HEK293T (cell line): ENCODE measurements at regions not wholly inside any gene's neighbourhood (a gene's known extent, or its start where the extent isn't known, plus 50 kb on each side); places are given as distances from the start of the nearest gene placed in this dataset.
A peak's percentile ranks its signal among the peaks of the same experiment; 100 is the strongest.

Experiments
- CTCF ChIA-PET: fragments of 350-600 bp; formaldehyde crosslinking; extraction: SDS; loops from one replicate; lab custom pipeline; 2021; ENCODE audit warnings: antibody characterized with exemption, inconsistent platforms; lab: Yijun Ruan, JAX
- POLR2A ChIA-PET: fragments of 350-600 bp; formaldehyde crosslinking; extraction: SDS; loops from one replicate; lab custom pipeline; 2020; ENCODE audit warnings: antibody characterized with exemption, inconsistent platforms; lab: Yijun Ruan, JAX
- DNase-seq: peaks from one replicate; pipeline ENCODE4 v3.0.0; 2012; ENCODE audit warnings: mixed read lengths; ENCODE audit errors: extremely low spot score
- ARNT ChIP-seq: fragments of 450-650 bp; IDR thresholded peaks from 2 replicates; pipeline ENCODE4 v1.6.1; 2017; ENCODE audit warnings: mild to moderate bottlenecking
- BHLHE40 ChIP-seq: fragments of 450-650 bp; IDR thresholded peaks from 2 replicates; pipeline ENCODE4 v1.6.1; 2016; ENCODE audit warnings: mild to moderate bottlenecking, moderate library complexity, borderline replicate concordance
- CTBP1 ChIP-seq: fragments of 450-650 bp; IDR thresholded peaks from 2 replicates; pipeline ENCODE4 v1.6.1; 2016; ENCODE audit warnings: borderline replicate concordance
- ELF4 ChIP-seq: fragments of 450-650 bp; IDR thresholded peaks from 2 replicates; pipeline ENCODE4 v1.6.1; 2017; ENCODE audit warnings: antibody characterized with exemption
- FOXA1 ChIP-seq: fragments of 450-650 bp; IDR thresholded peaks from 2 replicates; pipeline ENCODE4 v1.6.1; 2016; ENCODE audit warnings: mild to moderate bottlenecking
- FOXK2 ChIP-seq: fragments of 450-650 bp; IDR thresholded peaks from 2 replicates; pipeline ENCODE4 v1.6.1; 2016; ENCODE audit warnings: mild to moderate bottlenecking
- FOXM1 ChIP-seq: fragments of 450-650 bp; IDR thresholded peaks from 2 replicates; pipeline ENCODE4 v1.6.1; 2017; ENCODE audit warnings: mild to moderate bottlenecking, borderline replicate concordance
- HDGF ChIP-seq: fragments of 450-650 bp; IDR thresholded peaks from 2 replicates; pipeline ENCODE4 v1.6.1; 2017; ENCODE audit warnings: antibody characterized with exemption, borderline replicate concordance
- L3MBTL2 ChIP-seq: fragments of 450-650 bp; conservative IDR thresholded peaks from 2 replicates; pipeline ENCODE4 v1.6.1; 2016; ENCODE audit warnings: mild to moderate bottlenecking
- LEF1 ChIP-seq: fragments of 450-650 bp; IDR thresholded peaks from 2 replicates; pipeline ENCODE4 v1.6.1; 2017; ENCODE audit warnings: mild to moderate bottlenecking, borderline replicate concordance
- NFRKB ChIP-seq: fragments of 450-650 bp; IDR thresholded peaks from 2 replicates; pipeline ENCODE4 v1.6.1; 2016; ENCODE audit warnings: mild to moderate bottlenecking, moderate library complexity
- SP1 ChIP-seq: fragments of 450-650 bp; IDR thresholded peaks from 2 replicates; pipeline ENCODE4 v1.6.1; 2017
- SUZ12 ChIP-seq: fragments of 450-650 bp; IDR thresholded peaks from 2 replicates; pipeline ENCODE4 v1.6.1; 2016; ENCODE audit warnings: mild to moderate bottlenecking
- TARDBP ChIP-seq: fragments of 450-650 bp; IDR thresholded peaks from 2 replicates; pipeline ENCODE4 v1.6.1; 2016
- ZNF384 ChIP-seq: fragments of 450-650 bp; IDR thresholded peaks from 2 replicates; pipeline ENCODE4 v1.6.1; 2016
- TF ChIP-seq, protein P1 (sequence below): fragments of 450-650 bp; IDR thresholded peaks from 2 replicates; pipeline ENCODE4 v1.6.1; 2016

DNA sequence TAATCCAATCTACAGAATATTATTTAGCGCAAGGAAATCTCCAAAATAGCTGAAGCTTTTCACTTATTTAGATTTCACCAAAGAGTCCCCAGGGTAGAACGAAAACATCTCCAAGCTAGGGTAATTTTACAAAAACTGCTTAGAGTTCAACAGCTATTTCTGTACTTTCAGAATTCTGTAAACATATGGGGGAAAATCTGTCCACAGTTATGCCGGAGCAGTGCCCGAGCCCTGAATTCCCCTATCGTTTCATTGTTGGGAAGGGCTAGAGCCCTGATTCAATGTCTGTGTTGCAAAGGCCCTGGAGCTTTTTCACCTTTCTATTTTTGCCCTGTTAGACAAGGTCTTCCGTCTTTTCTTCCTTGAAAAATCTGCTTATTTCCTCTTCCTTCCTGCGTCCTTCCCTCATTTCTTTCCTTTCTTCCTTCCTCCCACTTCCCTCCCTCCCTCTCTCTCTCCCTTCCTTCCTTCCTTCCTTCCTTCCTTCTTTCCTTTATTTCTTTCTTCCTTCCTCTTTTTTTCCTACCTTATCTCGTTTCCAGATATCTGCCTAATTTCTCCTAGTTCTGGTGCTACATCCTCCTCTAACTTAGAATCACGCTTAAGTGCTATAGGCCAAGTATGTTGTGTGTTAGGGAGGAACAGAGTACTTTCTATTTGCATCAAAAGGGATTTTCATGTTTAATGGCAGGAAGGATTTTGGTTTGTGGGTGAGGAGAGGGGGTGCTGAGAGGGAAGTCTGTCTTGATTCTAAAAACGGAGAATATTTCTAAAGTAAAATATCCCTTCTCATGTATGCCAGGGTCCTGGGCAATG, 122.5 kb upstream of the BMP2 start:
- DNase-seq: no peak
- CTCF ChIA-PET: no interaction called here
- TF ChIP-seq FOXK2: no peak
- TF ChIP-seq LEF1: no peak
- TF ChIP-seq FOXM1: no peak
- TF ChIP-seq, protein P1, sequence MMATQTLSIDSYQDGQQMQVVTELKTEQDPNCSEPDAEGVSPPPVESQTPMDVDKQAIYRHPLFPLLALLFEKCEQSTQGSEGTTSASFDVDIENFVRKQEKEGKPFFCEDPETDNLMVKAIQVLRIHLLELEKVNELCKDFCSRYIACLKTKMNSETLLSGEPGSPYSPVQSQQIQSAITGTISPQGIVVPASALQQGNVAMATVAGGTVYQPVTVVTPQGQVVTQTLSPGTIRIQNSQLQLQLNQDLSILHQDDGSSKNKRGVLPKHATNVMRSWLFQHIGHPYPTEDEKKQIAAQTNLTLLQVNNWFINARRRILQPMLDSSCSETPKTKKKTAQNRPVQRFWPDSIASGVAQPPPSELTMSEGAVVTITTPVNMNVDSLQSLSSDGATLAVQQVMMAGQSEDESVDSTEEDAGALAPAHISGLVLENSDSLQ: no peak
- no peak for TF ChIP-seq SUZ12
- TF ChIP-seq TARDBP: no peak
- TF ChIP-seq NFRKB: no peak
- TF ChIP-seq CTBP1: no peak
- TF ChIP-seq SP1: no peak
- no peak for TF ChIP-seq ARNT
- TF ChIP-seq ZNF384: no peak
- no peak for TF ChIP-seq FOXA1
- TF ChIP-seq BHLHE40: no peak
- TF ChIP-seq HDGF: no peak
- no peak for TF ChIP-seq ELF4
- no peak for TF ChIP-seq L3MBTL2
- POLR2A ChIA-PET: no interaction called here

DNA sequence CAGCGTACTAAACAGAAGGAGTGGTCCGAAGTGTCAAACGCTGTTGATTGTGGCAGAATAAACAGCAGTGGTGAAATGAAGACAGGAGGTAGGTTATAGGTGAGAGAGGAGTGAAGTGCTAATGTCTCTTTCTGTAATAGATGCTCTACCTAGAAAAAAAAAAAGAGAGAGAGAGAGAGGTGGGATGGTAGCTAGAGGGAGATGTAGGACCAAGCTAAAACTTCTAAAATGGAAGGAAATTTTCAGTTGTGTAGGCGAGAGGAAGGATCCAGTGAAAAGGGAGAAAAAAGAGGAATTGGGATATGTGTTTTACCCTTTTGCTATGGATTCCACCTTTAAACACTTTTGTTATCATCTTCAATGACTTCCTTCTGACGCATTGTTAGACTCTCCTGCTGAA, 126.5 kb upstream of the BMP2 start:
- ChIA-PET CTCF (no interaction called here), POLR2A (no interaction called here)
- TF ChIP-seq ELF4 (no peak), LEF1 (no peak), CTBP1 (no peak), HDGF (no peak), SP1 (no peak), ARNT (no peak), NFRKB (no peak), FOXA1 (no peak)
- DNase-seq: no peak

DNA sequence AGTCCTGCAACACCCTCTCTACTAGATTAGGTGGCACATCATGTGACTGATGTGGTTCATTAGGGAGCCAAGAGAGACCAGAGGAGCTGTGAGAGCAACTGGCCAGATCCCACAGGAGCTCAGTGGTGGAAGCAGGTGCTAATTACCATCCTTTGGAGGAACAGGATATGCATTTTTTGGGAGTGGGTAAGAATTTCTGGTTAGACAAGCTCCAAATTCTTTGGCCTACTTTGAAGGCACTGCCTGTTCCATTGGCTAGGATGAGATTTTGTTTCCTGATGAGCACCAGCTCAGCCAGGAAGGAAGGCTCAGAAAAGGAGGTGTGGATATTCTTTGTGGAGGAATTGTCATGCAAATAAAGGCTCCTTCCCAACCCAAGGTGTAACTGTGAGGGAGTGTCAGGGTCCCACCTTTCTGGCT, 130.3 kb upstream of the BMP2 start:
- no peak for DNase-seq
- POLR2A ChIA-PET: no interaction called here
- TF ChIP-seq FOXM1 (no peak), CTBP1 (no peak), L3MBTL2 (no peak), ZNF384 (no peak), SUZ12 (no peak), NFRKB (no peak), BHLHE40 (no peak), SP1 (no peak), ARNT (no peak), HDGF (no peak), LEF1 (no peak), FOXA1 (no peak), ELF4 (no peak)
- TF ChIP-seq, protein P1: no peak
- CTCF ChIA-PET: interaction anchor here (0.6 to 1.1 kb wide), 4 partner anchors 9 to 147 kb away, joined by 3 to 5 read pairs (median 4); no protein-coding TSS in a partner anchor

DNA sequence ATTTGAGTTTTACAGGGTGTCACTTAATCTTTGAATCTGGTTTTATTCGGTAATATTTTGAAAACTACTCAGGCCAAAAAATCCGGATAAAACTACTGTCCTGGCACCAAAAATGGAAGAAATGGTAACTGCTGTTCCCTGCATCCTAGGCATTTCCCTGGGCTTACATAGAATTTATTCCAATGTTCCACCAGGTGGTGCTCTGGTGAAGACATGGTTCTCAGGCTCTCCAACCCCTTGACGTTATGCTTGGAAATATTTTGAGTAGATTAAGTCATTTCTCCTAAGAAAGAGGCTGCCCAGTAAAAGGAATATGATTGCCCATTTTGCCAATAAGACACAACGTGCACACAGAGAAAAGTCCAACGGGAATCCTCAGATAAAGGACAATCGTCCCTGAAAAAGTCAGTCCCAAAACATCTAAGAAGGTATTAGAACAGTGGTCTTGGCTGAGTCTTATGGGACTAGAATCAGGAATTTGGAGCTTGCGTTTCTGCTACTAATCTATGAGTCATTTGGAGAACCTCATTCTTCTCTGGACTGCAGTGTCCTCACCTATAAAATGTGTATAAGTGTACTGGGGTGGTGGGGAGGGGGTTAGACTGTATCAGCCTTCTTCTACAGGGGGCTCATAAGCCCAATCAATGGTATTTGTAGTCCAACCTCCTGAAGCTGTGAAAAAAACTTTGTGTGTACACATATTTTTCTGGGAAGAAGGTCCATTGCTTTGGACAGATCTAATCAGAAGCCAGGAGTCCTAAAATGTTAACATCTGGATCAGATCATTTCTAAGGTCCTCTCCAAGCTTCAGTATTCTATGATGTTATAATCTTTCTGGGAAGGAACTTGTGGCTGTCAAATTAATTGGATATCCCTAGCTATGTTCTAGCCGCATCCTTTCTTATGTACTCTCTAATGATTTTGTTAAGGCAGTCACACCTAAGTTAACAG, 131.0 kb upstream of the BMP2 start:
- TF ChIP-seq ELF4 (no peak), FOXA1 (no peak), HDGF (no peak), FOXM1 (no peak), SUZ12 (no peak), L3MBTL2 (no peak)
- POLR2A ChIA-PET: no interaction called here
- CTCF ChIA-PET: interaction anchor here (0.6 to 1.2 kb wide), 5 partner anchors 8 to 148 kb away, joined by 3 to 5 read pairs (median 3); no protein-coding TSS in a partner anchor
- peak; percentile 33 for DNase-seq

DNA sequence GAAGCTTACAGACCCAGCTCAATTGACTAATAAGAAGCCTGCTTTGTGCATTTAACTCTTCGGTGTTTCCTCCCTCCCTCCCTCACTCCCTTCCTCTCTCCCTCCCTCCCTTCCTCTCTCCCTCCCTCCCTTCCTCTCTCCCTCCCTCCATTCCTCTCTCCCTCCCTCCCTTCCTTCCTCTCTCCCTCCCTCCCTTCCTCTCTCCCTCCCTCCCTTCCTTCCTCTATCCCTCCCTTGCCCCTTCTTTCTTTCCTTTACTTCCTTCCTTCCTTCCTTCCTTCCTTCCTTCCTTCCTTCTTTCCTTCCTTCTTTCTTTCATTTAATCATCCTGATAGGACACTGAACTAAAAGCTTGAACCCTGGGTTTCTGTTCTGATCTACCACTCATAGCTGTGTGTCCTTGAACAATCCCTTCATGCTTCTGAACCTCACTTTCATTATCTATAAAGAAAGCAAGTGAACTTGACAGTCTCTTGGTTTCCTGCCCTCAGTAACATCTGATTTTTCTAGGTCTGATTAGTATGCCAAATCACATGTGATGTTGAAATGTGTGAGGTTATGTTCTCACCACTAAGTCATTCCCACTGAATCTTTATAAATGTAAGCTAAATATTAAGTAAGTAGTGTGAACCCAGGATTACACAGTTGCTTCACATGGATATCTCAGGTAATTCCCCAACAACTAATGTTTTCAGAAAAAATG, 132.3 kb upstream of the BMP2 start:
- no peak for DNase-seq
- ChIA-PET POLR2A (no interaction called here), CTCF (interaction anchor here (1.2 kb wide), 1 partner anchor 37 kb away, joined by 3 read pairs; no protein-coding TSS in a partner anchor)
- TF ChIP-seq ARNT (no peak), NFRKB (no peak), TARDBP (no peak), SUZ12 (no peak), BHLHE40 (no peak), ZNF384 (no peak), L3MBTL2 (no peak), FOXK2 (no peak), ELF4 (no peak), FOXM1 (no peak), LEF1 (no peak), HDGF (no peak), FOXA1 (no peak), SP1 (no peak), CTBP1 (no peak)
- TF ChIP-seq, protein P1: no peak
